HG03103 (cell line): ENCODE measurements at regions not wholly inside any gene's neighbourhood (a gene's known extent, or its start where the extent isn't known, plus 50 kb on each side); places are given as distances from the start of the nearest gene placed in this dataset.
"Not testable (repeated sequence)": the region's sequence is repeated elsewhere in the genome, so short reads cannot be mapped to it uniquely, and the experiment has no call there.

ENCODE experiments used
- ATAC-seq: cut with Tn5 transposase; IDR thresholded peaks from one replicate; pipeline ENCODE4 v1.9.1; 2021; ENCODE audit warnings: low read depth; ENCODE audit not compliant: unreplicated experiment

DNA sequence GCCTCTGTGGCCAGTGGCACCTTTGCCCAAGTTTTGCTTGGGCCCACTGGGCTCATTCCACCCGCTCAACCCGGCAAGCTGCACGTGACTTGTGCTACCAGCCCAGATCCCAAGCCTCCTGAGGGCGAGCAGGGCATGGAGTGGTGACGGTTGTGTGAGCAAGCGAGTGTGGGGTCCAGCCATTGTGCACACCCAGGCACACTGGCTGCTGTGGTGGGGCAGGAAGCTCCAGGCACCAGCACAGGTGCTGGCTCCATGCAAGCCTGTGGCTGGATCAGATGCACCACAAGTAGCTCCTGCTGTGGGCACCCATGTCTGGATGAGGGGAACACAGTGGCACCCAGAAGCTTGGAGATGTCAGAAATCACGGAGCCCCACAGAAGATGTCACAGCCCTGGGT, 557.0 kb upstream of the GNPDA2 start:
- ATAC-seq, result no peak

DNA sequence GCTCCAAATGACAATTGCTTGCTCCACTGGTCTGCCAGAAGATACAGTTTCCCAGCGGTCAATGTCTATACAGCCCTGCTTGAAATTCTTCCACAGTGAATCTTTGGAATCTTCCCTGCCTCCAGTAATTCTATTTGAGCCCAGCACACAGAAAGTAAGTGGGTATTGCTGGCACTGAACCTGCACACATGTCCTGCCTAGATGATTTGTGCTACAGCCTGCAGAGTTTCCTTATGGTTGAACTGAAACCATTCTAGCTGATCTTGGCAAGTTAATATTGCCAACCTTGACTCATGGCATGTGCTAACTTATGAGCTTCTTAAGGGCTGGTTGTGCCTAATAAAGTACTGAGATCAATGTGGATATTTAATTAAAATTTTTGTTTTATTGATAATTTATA, 553.8 kb upstream of the GNPDA2 start:
- ATAC-seq, result no peak

DNA sequence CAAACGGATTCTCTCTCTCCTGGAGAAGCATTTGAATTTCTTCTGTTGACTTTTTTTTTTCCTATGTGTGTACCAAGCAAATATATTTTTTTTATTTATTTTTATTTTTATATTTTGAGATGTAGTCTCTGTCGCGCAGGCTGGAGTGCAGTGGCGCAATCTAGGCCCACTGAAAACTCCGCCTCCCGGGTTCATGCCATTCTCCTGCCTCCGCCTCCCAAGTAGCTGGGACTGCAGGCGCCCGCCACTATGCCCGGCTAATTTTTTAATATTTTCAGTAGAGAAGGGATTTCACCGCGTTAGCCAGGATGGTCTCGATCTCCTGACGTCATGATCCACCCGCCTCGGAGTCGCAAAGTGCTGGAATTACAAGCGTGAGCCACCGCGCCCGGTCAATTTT, 549.5 kb upstream of the GNPDA2 start:
- ATAC-seq, result no peak

DNA sequence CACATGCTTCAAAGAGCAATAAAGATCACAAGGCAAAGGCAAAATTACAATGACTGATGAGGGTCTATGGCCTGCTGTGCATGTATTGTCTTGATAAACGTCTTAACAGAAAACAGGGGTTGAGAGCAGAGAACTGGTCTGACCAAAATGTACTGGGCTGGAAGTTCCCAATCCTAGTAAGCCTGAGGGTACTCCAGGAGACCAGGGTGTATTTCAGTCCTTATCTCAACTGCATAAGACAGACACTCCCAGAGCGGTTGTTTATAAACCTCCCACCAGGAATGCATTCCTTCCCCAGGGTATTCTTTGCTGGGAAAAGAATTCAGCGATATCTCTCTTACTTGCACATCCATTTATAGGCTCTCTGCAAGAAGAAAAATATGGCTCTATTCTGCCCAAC, 521.8 kb upstream of the GNPDA2 start:
- not testable (repeated sequence) for ATAC-seq

DNA sequence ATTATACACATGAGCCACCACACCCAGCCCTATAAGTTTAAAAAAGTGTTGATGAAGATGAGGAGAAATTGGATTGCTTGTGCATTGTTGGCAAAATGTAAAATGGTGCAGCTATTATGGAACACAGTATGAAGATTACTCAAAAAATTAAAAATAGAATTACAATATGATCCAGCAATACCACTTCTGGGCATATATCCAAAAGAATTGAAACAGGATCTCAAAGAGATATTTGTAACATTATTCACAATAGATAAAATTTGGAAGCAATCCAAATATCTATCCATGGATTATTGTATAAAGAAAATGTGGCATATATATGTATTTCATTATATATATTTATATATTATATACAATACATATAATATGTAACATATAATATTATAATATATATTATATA, 515.6 kb upstream of the GNPDA2 start:
- no peak for ATAC-seq

DNA sequence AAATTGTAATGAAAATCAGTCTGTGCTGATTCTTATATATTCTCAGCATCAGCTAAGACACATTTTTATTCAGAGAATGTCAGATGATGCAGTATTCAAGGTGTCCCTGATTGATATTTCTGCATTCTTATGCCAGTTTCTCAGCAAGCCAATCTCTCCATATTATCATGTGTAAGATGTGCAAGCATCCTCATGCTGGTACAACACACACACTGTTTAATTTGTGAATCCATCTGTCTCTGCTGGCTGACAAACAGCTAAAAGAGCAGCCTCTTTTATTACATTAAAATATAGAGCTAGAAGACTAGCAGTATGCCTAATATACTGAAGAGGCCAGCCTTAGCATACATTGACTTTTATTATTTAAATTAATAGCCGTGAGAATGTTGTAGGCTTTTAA, 502.9 kb upstream of the GNPDA2 start:
- ATAC-seq, result no peak

DNA sequence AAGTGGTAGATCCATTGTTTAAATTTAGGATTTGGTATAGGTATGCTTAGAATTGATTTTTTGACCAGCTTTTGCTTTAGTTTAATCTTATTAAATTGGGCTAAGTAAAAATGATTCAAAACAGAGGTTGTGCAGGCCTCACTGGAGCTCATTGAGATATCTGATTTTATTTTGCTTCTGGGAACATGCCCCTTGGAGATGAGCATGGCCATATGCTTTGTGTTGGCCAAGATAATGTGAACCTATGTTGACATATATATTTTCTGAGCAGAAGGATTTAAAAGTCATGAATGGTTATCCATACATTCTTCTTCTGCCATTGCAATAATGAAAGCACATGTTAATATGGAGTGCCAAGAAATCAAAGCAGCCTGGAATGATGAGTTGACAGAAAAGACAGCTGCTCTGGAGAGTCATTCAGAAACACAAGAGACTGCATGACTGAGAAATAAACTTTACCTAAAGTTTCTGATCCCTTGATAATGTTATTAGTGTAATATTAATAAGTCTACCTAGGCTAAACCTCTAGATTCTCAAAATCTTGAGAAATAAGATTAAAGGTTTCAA, 489.7 kb upstream of the GNPDA2 start:
- ATAC-seq, result no peak

DNA sequence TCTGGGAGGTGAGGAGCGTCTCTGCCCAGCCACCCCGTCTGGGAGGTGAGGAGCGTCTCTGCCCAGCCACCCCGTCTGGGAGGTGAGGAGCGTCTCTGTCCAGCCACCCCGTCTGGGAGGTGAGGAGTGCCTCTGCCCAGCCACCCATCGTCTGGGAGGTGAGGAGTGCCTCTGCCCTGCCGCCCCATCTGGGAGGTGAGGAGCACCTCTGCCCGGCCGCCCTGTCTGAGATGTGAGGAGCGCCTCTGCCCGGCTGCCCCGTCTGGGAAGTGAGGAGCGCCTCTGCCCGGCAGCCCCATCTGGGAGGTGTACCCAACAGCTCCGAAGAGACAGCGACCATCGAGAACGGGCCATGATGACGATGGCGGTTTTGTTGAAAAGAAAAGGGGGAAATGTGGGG, 482.1 kb upstream of the GNPDA2 start:
- not testable (repeated sequence) for ATAC-seq

DNA sequence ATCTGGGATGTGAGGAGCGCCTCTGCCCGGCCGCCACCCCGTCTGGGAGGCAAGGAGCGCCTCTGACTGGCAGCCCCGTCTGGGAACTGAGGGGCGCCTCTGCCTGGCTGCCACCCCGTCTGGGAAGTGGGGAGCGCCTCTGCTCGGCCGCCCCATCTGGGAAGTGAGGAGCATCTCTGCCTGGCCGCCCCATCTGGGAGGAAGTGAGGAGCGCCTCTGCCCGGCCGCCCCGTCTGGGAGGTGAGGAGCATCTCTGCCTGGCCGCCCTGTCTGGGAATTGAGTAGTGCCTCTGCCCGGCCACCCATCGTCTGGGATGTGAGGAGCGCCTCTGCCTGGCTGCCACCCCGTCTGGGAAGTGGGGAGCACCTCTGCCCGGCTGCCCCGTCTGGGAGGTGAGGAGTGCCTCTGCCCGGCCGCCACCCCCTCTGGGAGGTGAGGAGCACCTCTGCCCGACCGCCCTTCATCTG, 481.5 kb upstream of the GNPDA2 start:
- not testable (repeated sequence) for ATAC-seq

DNA sequence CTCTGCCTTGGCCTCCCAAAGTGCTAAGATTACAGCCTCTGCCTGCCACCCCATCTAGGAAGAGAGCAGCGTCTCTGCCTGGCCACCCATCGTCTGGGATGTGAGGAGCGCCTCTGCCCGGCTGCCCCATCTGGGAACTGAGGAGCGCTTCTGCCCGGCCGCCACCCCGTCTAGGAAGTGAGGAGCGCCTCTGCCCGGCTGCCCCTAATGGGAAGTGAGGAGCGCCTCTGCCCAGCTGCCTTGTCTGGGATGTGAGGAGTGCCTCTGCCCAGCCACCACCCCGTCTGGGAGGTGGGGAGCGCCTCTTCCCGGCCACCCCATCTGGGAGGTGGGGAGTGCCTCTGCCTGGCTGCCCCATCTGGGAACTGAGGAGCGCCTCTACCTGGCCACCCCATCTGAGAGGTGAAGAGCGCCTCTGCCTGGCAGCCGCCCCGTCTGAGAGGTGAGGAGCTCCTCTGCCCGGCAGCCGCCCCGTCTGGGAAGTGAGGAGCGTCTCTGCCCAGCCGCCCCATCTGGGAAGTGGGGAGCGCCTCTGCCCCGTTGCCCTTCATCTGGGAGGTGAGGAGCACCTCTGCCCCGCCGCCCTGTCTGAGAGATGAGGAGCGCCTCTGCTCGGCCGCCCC, 481.0 kb upstream of the GNPDA2 start:
- not testable (repeated sequence) for ATAC-seq

DNA sequence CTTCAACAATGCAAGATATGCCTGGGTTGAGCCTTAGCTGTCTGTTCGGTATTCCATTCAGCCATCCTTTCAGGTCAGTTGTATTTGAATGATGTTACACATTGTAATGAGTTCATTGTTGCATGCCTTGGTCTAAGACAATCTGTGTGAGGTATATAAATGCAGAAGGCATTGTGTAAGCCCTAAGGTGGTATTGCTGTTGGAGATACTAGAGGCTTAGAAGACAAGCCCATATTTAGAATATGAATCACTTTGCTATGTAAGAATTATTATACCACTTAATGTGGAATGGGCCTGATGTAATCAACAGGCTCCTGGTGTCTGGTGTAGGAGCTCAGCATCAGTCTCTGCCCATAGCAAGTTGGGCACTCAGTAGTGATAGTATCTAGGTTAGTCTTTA, 473.4 kb upstream of the GNPDA2 start:
- no peak for ATAC-seq

DNA sequence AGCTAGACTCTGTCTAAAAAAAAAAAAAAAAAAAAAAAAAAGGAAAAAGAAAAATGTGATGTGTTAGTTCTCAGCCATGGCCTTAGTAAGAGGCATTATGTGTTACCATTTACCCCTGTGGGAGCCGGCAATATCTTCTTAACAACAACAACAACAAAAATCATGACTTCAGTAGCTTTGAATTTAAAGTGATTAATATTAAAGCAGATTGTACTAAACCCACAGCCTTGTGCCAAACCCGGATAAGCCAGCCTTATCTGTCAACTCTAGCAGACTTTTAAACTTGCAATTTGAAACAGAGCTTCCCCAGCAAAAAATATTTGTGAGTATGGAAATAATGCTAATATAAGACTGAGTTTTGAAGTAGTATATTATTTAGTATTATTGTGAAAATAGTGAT, 462.1 kb upstream of the GNPDA2 start:
- ATAC-seq, result no peak

DNA sequence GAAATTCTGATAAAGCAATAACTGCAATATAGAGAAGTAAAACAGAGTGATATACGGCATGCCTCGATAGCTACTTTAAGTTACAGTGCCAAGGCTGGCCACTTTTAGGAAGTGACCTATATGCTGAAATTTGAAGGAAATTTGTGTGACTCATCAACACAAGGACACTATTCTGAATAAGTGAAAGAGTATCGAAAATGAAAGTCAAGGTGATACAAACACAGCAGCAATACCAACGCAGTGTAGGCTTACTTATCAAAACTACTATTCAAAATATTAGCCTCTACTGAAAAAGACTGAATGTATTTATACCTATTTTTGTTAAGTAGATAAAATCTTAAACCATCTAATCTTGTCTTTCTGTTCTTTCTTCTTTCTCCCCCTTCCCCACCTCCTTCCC, 459.9 kb upstream of the GNPDA2 start:
- no peak for ATAC-seq

DNA sequence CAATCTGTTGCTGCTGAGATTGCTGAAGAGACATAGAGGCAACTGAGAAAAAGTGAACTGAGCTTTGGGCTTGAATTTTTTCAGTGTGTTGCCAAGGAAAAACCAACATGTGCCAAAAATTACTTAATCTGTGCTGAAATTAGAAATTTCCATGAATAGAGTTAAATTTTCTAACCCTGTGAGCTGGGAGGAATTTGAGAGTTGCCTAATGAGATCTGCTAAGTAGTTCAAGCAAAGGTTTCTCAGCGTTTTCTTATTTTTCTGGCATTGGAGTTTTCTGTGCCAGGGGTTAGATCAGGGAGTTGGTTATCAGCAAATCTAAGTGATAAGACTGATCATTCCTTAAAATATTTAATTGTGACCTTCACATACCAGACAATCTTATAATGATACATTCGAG, 457.5 kb upstream of the GNPDA2 start:
- ATAC-seq, result no peak

DNA sequence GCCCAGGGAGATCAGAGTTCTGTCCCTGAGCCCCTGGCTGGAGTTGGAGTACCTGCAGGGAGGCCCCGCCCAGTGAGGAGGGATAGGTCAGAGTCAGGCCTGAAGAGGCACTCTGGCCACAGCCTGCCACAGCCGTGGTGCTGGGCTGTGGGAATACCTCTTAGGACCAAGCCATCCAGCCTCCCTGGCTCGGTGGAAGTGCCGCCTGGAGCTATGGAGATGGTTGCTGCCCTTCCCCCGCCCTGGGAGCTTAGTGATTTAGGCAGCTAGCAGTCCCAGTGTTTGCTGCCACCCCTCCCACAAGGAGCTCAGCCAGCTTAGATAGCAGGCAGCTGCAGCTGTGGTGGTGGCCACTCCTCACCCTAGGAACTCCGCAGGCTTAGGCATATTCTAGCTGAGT, 446.3 kb upstream of the GNPDA2 start:
- ATAC-seq, result no peak

DNA sequence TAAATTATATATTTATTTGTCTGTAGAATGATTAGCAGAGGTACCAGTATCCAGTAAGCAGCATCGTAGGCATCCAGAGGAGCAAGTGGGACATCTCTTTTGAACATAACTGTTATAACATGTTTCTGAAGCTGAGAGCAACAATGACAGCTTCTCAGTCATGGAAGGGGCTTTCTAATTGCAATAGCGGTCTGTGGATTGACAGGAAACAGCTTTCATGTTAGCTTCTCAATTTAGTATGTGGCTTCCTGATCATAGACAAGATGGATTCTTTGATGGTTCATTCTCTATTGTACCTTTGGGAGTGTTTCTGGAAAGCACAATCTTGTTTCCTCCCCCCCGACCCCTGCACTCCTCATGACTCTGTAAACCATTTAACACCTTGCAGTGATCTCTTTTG, 434.6 kb upstream of the GNPDA2 start:
- ATAC-seq, result no peak

DNA sequence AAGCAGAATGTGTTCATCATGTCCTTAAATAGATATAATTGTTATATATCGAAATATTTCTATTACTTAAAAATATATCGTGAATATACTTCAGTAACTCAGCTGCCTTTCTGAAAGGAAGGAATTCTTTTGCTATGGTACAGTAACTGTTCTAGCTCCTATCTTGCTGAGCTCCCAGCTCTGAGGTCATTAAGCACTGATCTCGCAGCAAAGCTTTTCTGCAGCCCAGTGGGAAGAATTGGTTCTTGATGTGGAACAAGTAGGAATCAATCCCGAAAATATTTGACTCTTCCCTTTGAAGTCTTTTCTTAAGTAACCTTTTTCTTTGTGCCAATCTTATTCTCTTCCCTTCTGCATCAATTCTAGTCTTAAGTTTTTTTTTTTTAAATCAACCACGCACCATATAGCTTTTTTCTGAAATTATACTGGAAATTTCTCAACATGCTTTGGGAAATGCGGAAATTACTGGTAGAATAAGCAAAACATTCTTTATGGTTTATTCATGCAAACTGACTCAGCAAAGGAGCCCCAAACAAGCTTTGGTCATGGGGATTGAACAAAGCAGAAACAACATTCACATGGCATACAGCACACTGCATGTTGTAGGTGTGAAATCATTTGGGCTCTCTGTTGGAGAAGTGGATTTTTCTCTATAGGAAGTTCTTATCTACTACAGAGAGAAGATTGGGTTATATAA, 428.9 kb upstream of the GNPDA2 start:
- ATAC-seq, result no peak

DNA sequence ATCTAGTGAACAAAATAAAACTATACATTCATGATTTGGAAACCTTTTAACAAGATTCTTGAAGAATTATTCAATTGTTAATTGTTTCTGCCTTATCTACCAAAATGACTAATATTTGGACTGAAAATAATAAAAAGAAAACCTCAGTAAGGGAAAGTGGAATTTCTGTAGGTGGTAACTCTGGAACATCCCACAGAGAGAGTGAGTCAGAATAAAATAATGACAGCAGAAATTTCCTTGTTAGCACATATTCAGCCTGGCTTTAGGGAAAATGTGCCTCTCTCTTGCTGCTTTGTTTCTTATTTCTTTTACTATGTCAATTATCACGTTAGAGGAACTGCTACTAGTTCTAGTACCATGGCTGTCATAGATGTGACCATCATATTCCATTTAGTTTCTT, 421.5 kb upstream of the GNPDA2 start:
- no peak for ATAC-seq

DNA sequence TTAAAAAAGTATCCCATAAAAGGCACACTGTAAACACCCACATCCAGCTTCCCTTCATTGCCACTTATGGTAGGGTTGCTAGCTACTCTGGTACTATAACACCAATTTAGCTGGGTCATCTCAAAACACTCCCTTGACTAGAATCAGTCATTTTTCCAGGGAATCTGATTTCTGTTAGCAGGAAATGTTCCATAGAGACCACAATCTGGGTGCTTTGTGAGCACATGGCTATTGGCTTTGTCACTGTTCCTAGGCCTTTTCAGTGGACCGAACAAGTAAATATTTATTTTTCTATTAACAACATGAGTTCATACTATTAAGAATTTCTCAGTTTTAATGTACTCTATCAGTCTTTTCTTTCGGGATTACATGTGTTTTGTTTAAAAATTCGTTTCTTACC, 404.7 kb upstream of the GNPDA2 start:
- no peak for ATAC-seq

DNA sequence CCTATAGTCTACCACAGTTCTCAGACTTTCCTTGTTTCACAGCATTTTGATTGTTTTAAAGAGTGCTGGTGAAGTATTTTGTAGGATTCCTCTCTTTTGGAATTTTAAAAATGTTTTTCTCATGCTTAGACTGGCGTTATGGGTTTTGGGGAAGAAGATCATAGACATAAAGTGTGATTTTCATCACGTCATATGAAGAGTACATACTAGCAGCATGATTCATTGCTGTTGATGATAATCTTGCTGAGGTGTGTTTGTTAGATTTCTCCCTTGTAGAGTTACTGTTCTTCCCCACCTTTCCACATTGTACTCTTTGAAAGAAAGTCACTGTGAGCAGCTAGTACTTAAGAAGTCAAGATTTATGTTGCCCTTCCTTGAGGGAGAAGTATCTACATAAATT, 396.1 kb upstream of the GNPDA2 start:
- no peak for ATAC-seq

DNA sequence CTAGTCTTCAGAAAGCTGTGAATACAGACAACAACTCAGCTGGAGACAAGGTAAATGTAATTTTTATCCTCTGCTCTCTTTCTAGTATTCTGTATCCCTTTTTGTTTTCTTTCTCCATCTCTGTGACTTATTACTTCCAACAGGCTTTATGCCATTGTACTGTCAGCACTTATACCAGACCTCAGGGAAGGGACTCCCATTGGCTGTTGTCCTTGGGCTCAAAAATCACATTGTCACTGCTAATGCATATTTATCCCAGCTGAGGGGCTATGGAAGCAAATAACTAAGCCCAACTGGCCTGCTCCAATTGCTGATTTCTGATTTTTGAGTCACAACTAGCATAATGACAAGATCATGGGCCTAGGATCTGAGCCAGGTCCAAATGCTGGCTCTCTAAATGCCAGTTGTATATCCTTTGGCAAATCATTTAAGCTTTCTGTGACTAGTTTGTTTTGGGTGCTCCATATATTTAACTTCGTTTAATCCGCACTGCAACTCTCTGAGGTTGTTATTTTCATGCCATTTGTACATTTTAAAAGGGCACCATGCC, 395.1 kb upstream of the GNPDA2 start:
- ATAC-seq, result no peak

DNA sequence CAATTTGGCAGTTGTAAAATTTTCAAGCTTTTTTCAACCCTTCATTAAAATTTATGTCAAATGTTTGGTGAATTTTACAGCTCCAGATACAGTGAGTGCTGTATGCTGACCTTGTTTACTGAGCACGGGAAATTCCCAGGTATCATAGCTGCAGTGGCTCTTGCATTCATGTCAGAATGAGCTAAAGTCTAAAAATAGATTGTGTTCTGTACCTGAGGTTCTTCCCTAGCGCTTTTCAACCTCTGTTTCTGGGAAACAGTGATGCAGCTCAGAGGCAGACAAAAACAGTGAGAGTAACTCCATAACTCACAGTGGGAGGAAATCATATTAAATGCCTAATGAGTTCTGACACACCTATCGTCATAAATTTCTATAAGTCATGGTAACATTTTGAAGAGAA, 393.8 kb upstream of the GNPDA2 start:
- no peak for ATAC-seq
